Progenitor cell of endocrine pancreas (in vitro differentiated cells): ENCODE measurements at regions not wholly inside any gene's neighbourhood (a gene's known extent, or its start where the extent isn't known, plus 50 kb on each side); places are given as distances from the start of the nearest gene placed in this dataset.

Experiments used
- DNase-seq: peaks from one replicate; pipeline ENCODE4 v3.0.0; 2021; ENCODE audit warnings: low spot score; ENCODE audit not compliant: unreplicated experiment
- H3K27ac Mint-ChIP-seq: 2 replicates; pipeline ENCODE4 v1.8.0; 2021; ENCODE audit warnings: mild to moderate bottlenecking, moderate library complexity, mixed read lengths
- H3K27me3 Mint-ChIP-seq: 2 replicates; pipeline ENCODE4 v1.8.0; 2021; ENCODE audit warnings: mixed read lengths
- H3K36me3 Mint-ChIP-seq: 2 replicates; pipeline ENCODE4 v1.8.0; 2022; ENCODE audit warnings: mixed read lengths; ENCODE audit not compliant: insufficient read depth
- H3K4me1 Mint-ChIP-seq: 2 replicates; pipeline ENCODE4 v1.8.0; 2021; ENCODE audit warnings: low read depth, mixed read lengths
- H3K4me3 Mint-ChIP-seq: 2 replicates; pipeline ENCODE4 v1.8.0; 2021; ENCODE audit warnings: low read depth, mild to moderate bottlenecking, moderate library complexity, mixed read lengths
- H3K9me3 Mint-ChIP-seq: 2 replicates; pipeline ENCODE4 v1.8.0; 2021; ENCODE audit warnings: low read depth, mixed read lengths
- CTCF ChIP-seq: fragments of 200-600 bp; sonication (generic); IDR thresholded peaks from one replicate; pipeline ENCODE4 v1.5.0; 2021; ENCODE audit warnings: antibody characterized with exemption, mild to moderate bottlenecking; ENCODE audit not compliant: unreplicated experiment

GRCh38 chr3:102536456-102536855 lies 101.6 kb downstream of the ZPLD1 start:
- Mint-ChIP-seq H3K27ac (no peak overlapping the region), H3K27me3 (no peaks in the 10 kb centered on the region), H3K9me3 (no peaks in the 10 kb centered on the region), H3K36me3 (no peaks in the 10 kb centered on the region), H3K4me1 (no peaks in the 10 kb centered on the region), H3K4me3 (no peak overlapping the region)
- peak; percentile 49 for TF ChIP-seq CTCF
- DNase-seq: no peak

- DNase-seq: no peak
- no peaks in the 10 kb centered on the region for H3K4me1 Mint-ChIP-seq
- no peak for TF ChIP-seq CTCF
Observed at GRCh38 chr3:102537123-102537522, 102.3 kb downstream of the ZPLD1 start.

GRCh38 chr3:102544741-102545140 lies 109.9 kb downstream of the ZPLD1 start:
- Mint-ChIP-seq H3K27ac (no peak overlapping the region), H3K27me3 (no peaks in the 10 kb centered on the region), H3K4me1 (peaks cover 11% of the 10 kb centered on the region), H3K36me3 (no peaks in the 10 kb centered on the region), H3K4me3 (no peak overlapping the region), H3K9me3 (no peaks in the 10 kb centered on the region)
- DNase-seq: no peak
- no peak for TF ChIP-seq CTCF

More at GRCh38 chr3:102537123-102537522, 102.3 kb downstream of the ZPLD1 start:
- Mint-ChIP-seq H3K27ac (no peak overlapping the region), H3K27me3 (no peaks in the 10 kb centered on the region), H3K4me3 (no peak overlapping the region), H3K9me3 (no peaks in the 10 kb centered on the region), H3K36me3 (no peaks in the 10 kb centered on the region)

- Mint-ChIP-seq H3K9me3 (no peaks in the 10 kb centered on the region), H3K4me1 (peaks cover 11% of the 10 kb centered on the region)
- no peak for DNase-seq
Observed at GRCh38 chr3:102545276-102545675, 110.5 kb downstream of the ZPLD1 start.

GRCh38 chr3:102553876-102554275 lies 119.1 kb downstream of the ZPLD1 start:
- H3K36me3 Mint-ChIP-seq: no peaks in the 10 kb centered on the region
- H3K27me3 Mint-ChIP-seq: no peaks in the 10 kb centered on the region
- no peak overlapping the region for H3K4me3 Mint-ChIP-seq
- no peak for DNase-seq
- no peaks in the 10 kb centered on the region for H3K9me3 Mint-ChIP-seq
- no peaks in the 10 kb centered on the region for H3K4me1 Mint-ChIP-seq
- TF ChIP-seq CTCF: no peak
- H3K27ac Mint-ChIP-seq: no peak overlapping the region

More at GRCh38 chr3:102545276-102545675, 110.5 kb downstream of the ZPLD1 start:
- Mint-ChIP-seq H3K4me3 (no peak overlapping the region), H3K36me3 (no peaks in the 10 kb centered on the region), H3K27ac (no peak overlapping the region), H3K27me3 (no peaks in the 10 kb centered on the region)
- TF ChIP-seq CTCF: no peak
